HG02943 (cell line): ENCODE measurements at regions not wholly inside any gene's neighbourhood (a gene's known extent, or its start where the extent isn't known, plus 50 kb on each side); places are given as distances from the start of the nearest gene placed in this dataset.

Source experiments
- ATAC-seq: cut with Tn5 transposase; IDR thresholded peaks from one replicate; pipeline ENCODE4 v1.9.1; 2021; ENCODE audit warnings: mild to moderate bottlenecking, low read depth, moderate library complexity; ENCODE audit not compliant: unreplicated experiment

DNA sequence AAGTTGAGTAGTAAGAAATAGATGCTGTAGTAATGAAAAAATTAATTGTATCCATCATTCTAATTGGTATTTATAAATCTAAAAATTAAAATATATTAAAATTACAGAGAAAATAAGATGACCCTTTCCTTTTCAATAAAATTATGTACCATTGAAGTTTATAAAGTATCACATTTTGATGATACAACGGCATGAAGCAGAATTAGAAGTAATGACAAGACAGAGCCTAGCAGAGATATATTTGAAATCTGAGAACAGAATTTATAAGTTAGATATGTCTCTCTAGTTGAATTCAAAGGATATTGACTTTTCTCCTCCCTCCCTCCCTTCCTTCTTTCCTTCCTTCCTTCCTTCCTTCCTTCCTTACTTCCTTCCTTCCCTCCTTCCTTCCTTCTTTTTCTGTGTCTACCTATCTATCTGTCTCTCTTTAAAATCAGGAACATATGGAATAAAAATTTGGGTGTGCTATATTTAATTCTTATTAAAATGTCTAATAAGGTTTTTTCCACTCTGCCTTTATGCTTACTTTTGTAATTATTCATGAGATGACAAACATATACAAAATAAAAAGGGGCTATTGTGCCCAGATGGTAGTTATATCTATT is 258.5 kb upstream of the CD180 start:
- ATAC-seq: no peak

DNA sequence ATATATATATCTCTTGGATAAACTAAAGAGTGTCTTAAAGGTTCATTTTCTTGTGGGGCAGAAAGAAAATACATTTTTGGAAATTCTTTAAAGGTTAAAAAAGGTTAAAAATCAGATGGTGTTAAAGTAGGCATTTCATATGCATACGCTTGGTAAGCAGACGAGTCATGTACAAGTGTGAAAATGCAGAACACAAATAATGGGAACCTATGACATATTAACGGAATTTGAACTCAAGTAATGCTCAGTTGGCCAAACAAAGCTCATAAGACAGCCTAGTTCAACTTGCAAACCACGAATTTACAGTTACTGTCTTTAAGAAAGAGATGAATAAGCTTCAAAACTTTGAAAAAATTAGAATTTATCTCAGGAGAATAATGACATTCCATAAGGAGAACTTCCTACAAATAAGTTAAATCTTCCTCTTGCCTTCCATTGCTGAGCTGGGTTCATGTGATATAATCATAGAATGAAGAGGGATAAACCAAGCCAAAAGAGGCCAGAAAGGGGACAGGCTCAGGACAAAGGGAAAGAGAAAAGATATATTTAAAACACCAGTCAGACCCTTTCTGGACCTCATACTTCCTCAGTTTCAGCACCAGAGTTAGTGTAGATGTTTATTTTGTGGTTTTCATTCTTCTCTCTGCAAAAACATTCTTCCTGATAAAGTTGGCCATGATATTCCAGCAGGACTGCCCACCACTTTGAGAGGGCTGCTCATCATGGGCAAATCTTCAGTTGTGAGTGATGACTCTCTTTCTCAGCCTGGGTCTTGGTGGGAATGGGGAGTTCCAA is 256.7 kb upstream of the CD180 start:
- no peak for ATAC-seq

DNA sequence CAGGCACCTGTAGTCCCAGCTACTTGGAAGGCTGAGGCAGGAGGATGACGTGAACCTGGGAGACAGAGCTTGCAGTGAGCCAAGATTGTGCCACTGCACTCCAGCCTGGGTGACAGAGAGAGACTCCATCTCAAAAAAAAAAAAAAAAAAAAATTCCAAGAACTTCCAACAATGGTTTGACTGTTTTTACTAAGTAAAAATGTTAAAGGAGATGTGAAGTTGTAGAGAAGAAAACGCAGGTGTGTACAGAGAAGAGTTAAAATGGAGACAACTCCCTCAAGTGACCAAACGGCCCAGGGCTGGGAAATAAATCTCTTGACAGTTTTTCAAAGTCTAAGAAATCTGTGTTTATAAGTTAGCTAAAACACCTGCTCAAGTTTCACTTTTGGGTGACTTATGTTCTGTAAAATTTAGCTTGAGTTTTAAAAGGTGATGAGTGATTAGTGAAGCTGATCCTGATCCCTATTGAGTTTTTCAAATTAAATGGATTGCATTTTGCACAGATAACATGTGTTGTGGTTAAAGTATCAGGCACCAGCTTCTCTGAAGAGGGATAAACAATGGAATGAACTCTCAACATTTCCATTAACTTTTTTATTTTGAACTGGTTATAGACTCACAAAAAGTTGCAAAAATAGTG is 255.2 kb upstream of the CD180 start:
- ATAC-seq: no peak

DNA sequence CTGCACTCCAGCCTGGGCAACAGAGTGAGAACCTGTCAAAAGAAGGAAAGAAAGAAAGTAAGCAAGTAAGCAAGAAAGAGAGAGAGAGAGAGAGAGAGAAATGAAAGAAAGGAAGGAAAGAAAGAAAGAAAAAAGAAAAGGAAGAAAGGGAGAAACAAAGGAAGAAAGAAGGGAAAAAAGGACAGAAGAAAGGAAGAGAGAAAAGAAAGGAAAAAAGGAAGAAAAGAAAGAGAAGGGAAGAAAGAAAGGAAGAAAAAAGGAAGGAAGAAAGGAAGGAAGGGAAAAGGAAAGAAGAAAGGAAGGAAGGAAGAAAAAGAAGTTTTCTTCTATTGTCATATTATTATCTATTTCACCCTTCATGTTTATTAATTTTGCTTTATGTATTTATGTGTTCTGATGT is 251.1 kb upstream of the CD180 start:
- ATAC-seq: no peak

DNA sequence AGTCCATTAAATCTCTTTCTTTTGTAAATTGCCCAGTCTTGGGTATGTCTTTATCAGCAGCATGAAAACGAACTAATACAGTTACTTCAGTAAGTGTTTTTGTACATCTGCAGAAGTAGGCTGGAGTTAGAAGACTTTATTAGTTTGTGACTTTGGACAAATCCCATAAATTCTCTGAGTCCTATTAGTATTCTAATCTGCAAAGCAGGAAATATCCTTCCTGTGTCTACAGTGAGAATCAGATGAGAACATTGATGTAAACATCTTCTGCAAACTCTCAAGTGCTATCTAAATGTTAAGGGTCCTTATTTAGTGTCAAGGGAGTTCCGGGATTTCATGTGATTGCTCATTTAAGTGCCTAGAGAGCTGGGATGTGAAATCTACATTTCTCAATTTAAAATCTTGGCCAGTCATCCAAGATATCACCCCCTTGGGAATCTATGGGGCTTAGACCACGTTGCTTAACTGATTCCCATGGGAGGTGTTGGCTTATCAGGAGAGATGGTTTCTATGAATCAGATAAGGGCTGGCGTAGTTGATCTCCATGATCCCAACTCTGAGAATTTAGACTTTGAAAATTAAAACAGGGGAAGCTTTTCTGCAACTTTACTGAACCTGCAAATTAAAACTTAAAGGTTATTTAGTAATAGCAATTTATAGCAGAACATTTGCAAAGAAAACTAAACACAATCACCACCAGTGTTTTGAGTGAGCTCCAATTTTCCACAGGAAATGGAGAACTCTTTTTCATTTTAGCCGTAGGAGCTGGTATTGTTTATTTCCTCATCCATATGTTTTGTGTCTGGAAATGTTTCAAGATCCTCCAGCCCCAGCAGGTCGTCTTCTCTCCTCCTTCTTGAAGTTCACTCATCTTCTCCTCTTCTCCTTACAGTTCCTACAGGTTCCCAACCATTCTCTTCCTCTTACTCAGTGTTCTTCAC is 241.6 kb upstream of the CD180 start:
- no peak for ATAC-seq

DNA sequence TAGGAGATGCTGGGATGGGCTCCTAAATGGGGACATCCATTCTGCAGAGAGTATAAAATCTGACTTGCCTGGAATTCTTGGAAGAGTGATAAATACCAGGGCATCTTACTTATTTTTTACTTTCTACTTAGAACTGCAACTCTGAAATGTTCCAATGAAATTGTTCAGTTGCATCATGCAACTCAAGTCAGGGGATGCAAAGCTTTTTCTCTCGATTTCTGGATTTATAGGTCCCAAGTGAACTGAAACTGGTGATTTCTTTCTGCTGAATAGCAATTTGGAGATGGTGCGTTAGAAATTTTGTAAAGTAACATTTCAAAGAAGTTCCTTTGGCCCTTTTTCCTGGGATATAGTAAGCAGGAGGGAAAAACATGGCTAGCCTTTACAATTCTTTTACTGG is 238.4 kb upstream of the CD180 start:
- no peak for ATAC-seq

DNA sequence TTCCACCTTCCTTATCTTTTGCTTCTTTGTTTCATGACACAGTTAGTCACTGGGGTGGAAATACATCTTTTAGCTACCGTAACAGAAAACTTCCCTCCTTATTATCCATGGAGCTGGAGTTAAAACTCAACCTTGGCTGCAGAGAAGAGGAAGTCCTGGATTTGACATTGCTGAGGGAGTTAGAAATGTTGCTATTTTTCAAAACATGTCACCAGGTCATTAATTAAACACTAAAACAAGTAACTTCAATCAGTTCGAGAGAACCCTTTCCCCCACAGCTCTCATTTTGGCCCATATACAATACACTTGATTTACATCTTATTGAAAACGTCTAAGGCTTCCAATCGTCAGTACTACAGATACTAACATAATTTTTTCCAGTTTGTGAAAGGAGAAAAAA is 237.9 kb upstream of the CD180 start:
- no peak for ATAC-seq

DNA sequence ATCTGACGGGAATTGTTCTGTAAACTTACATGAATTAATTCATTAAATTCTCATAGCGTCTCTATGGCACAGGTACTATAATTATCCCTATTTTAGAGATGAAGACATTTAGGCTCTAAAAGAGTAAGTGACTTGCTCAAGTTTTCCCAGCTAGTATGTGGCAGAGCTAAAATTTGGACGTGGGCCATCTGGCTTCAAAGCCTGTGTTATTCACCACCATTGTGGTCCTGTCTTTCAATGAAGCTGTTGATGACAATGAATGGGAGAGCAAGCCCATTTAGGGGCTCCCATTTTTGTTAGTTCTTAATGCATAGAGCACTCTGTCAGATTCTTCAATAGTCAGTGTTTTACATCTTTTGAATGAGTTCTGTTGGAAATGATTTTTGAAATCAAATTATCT is 236.0 kb upstream of the CD180 start:
- no peak for ATAC-seq

DNA sequence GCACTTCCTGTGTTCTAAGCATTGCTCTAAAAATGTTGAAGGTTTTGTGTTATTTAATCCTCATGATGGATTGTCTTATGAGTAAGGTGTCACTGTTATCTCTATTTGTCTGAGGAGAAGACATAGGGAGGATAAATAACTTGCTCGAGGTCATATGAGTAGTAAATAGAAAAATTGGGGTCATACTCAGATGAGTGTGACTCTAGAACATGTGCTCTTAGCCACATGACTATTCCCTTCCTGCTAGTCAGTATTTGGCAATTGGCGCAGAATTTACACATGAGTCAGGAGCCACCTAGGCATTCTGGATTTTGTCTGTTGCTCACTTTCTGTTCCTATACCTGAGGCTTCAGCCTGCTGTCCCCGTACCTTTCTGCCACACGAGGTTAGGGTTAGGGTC is 234.6 kb upstream of the CD180 start:
- no peak for ATAC-seq

DNA sequence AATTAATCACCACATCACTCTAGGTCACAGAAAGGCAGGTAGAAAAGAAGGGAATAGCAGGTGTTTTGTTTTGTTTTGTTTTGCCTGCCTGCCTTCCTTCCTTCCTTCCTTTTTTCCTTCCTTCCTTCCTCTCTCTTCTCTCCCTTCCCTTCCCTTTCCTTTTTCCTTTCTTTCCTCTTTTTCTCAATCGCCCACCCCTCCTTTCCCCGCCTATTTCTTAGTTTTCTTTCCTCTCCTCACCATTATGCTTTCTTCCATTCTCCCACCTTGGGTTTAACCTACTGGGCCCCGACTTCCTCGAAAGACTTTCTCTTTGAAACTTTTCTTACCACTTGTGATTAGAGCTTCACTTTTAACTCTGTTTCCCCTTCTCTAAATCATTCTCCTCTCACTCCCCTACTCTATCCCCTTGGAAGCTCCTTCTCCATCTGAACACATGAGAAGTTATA is 231.3 kb upstream of the CD180 start:
- ATAC-seq: no peak

DNA sequence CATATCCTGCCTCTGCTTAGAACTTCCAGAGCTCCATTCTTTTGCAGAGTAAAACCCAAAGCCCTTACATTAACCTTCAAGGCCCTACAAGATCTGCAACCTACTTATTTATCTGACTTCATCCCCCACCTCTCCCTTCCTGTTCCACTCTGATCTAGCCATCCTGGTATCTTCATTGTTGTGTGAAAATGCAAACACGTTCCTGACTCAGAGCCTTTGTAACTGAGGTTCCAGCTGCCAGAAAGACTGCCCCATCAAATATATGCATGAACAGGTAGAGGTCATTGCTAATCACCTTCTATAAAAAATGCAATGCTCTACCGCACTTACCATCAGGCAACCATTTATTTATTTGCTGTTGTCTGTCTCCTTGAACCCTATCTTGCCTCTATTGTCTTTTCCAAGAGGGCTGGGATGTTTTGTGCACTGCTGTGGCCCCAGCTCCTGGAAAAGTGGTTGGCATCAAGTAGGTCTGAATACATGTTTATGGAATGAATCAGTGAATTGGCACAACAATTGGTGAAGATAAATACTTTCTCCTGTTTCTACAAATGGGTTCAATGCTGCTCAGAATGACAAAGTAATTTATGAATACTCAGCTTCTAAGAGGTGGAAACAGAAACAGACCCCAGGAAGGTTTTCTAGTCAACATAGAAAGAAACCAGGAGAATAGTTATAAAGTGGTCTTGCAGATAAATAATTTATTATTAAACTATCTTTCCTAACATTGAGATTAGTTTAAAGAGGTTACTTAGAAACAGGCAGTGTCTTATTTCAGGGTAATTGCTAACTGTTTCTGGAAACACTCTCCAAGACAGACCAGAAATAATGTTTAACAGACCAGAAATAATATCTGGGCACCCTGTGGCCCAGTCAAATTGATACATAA is 230.6 kb upstream of the CD180 start:
- no peak for ATAC-seq

DNA sequence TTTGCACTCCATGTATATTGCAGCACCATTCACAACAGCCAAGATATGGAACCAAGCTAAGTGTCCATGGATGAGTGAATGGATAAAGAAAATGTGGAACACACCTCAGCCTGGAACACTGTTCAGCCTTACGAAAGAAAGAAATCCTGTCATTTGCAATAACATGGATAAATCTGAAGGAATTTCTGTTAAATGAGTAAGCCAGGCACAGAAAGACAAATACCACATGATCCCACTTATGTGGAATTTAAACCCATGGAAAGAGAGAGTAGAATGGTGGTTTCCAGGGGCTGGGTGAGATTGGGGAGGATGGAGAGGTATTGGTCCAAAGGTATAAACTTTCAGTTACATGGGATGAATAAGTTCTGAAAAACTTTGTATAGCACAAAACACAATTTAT is 228.9 kb upstream of the CD180 start:
- no peak for ATAC-seq

DNA sequence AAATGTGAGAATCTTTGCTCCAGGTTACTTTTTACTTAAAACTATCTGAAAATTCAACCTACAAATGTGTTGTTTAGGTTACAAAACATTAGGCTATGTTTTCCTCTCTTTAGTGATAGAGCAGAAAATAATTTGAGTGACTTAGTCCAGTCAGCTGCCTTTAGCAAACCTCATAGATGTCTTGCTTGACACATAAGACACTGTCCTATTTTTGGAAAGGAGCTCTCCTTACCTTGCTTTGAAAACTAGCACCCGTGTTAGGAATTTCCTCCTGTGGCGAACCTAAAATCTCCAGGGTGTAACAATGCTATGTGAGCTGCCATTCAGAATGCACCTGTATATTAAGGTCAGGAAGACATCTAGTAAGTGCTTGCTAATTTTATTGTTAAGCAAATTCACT is 221.2 kb upstream of the CD180 start:
- no peak for ATAC-seq

DNA sequence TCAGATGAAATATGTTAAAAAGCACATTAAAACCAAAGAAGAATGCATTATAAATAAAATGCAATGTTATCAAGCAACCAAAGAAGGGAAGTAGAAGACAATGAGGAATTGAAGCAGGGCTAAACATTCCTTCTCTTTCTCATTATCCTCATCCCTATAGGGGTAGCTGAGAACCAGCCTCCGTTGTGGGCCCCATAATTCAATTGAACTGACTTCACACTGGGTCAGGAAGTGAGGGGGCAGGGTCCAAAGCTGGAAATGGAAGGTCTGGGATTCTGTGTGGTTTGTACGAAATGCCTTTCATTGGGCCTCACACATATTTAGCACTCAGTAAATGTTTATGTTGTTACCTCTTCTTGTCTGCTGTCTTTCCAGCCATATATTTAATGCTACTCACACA is 220.4 kb upstream of the CD180 start:
- no peak for ATAC-seq

DNA sequence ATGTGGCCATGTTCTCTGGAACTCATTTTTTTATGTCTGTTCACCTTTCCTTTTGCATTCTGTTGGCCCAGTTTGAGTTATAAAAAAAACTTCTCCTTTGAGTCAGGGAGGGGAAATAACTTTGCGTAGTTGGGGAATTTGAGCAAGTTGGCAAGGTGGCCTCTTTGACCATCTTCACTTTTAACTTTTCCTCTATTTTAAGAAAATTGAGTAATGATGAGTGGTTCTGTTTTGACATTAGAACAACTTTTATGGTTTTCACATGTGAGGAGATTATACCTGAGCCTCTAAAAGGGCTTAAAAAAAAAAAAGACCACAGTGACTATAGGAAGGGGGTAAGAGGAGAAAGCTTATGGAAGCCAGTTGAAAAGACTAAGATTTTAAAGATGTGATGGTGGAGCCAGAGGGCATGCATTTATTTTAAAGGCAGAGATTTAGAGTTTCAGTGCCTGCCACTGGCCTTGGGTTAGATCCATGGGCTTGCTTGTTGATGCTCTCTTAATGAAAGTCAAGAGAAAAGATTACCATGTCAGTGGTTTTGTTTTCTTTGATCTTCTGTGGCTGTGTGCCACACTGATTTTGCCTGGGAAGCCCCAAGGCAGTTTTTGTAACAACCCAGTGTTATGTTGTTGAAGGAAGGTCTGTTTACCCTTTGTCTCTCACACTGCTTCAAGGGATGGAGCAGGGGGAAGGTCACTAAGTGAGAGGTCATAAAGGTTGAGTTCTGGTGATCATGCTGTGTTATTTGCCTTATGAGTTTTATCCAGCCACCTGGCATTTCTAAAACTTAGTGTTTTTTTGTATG is 219.7 kb upstream of the CD180 start:
- no peak for ATAC-seq

DNA sequence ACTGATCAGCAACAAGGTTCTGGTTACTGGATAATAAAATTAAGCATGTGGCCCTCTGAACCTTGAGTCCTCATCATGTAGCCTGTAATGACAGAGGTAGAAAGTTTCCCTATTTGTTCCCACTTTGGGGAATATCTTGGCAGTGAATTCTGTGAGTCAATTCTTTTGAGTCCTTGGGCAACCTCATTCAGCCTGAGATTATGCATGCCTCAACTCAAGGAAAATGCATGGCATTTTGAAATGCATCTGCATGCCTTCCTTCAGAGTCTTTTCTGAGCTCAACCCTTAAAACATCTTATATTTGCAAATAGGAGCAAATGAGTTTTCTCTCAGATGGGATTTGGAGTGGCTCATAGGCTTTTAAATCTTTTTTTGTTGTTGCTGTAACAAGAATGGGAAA is 218.1 kb upstream of the CD180 start:
- ATAC-seq: no peak

DNA sequence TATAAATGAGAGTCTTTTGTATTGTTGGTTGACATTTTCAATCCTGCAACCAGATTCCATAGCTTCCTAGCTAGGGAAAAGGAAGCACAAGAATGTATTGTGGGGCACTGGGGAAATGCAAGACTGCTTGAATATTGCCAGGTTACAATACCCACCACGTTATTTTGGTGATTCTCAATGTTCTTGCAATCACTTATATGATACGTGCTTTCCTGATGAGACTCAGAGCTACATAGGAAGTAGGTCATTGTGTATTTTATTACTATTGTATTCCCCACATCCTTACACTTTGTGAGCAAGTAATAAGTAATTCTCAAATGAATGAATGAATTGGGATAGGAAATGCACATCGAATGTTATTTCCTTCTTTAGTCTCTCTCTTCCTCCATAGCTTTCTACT is 217.1 kb upstream of the CD180 start:
- ATAC-seq: no peak

DNA sequence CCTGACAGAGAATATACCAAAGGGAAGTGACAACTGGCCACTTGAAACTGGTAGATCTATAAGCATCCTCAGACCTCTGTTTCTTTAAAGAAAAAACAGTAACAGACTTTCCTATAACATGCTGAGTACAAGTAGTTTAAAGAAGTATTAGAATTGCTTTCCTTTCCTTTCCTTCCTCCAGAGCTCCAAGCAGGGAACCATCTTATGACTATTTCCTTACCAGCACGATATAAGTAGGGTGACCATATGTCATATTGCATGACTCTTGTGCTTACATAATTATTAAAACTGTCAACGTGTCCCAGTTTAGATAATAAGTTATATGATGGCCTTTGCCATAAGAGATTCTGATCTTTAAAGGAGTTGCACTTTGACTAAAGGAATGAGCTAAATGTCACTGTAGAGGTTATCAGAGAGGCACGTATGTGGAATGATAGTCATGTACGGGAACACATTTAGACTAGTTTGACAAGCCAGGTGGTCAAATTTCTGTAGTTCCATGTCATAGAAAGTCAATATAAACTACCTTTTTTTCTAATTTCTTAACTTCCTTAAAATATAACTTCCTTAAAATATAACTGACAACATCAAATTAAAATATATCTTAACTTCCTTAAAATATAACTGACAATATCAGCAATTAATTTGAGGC is 212.7 kb upstream of the CD180 start:
- ATAC-seq: no peak

DNA sequence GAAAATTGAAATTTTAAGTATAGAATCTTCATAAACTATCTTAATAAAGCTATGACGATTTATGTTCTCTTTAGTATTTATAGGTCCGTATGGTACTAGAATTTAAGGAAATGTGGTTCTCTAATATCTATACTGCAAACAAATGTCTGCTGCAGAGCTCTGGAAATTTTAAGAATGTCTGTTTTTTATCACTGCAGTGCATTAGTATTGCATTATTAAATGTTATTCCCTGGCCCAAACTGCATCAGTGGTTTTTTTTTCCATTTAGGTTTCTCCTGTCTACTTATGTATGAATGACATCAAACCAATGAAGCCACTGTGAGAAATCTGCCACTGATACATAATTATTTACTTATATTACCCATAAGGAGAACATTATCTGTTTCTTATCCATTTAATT is 211.4 kb upstream of the CD180 start:
- no peak for ATAC-seq
